SJCRH30 (cell line): ENCODE measurements at regions not wholly inside any gene's neighbourhood (a gene's known extent, or its start where the extent isn't known, plus 50 kb on each side); places are given as distances from the start of the nearest gene placed in this dataset.

ENCODE experiments used
- DNase-seq, 2 experiments: peaks; one replicate each; pipeline ENCODE4 v3.0.0-alpha.2; 2015 to 2020
- H3K27ac ChIP-seq: fragments of 250-450 bp; sonication (Bioruptor Pico); 2 replicates; pipeline ENCODE4 v1.5.1; 2020; ENCODE audit warnings: mild to moderate bottlenecking, moderate library complexity
- H3K27me3 ChIP-seq: fragments of 250-450 bp; sonication (Bioruptor Pico); 2 replicates; pipeline ENCODE4 v1.5.1; 2020; ENCODE audit warnings: mild to moderate bottlenecking, moderate library complexity
- H3K36me3 ChIP-seq: fragments of 250-450 bp; sonication (Bioruptor Pico); 2 replicates; pipeline ENCODE4 v1.5.1; 2020; ENCODE audit warnings: mild to moderate bottlenecking, moderate library complexity
- H3K4me1 ChIP-seq: fragments of 250-450 bp; sonication (Bioruptor Pico); 2 replicates; pipeline ENCODE4 v1.5.1; 2020; ENCODE audit warnings: mild to moderate bottlenecking, moderate library complexity
- H3K4me3 ChIP-seq: fragments of 250-450 bp; sonication (Bioruptor Pico); 2 replicates; pipeline ENCODE4 v1.5.1; 2020; ENCODE audit warnings: mild to moderate bottlenecking, moderate library complexity
- H3K9me3 ChIP-seq: fragments of 250-450 bp; sonication (Bioruptor Pico); replicated peaks from 2 replicates; pipeline ENCODE4 v1.5.1; 2020; ENCODE audit warnings: mild to moderate bottlenecking, moderate library complexity

DNA sequence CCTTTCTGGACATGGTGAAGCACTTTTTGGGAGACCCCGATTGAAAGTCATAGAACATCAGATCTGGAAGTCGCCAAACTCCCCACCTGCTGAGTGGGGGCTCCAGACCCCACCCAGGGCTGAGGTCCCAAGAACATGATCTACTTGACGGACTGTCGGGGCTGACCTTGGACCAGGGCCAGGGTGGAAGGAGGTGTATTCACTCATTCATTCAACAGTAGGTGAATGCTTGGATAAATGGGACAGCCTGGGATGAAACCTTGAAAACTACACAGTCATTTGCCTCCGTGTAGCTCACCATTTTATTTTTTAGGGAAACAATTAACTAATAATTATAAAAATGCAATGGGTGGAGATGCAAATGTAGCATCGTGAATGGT is 629.0 kb downstream of the BRD1 start:
- H3K9me3 ChIP-seq, result no peaks in the 10 kb centered on the region
- no peaks in the 10 kb centered on the region for H3K4me1 ChIP-seq
- H3K4me3 ChIP-seq, result no peak overlapping the region
- DNase-seq, result no peak
- H3K27ac ChIP-seq, result no peak overlapping the region
- peaks cover 69% of the 10 kb centered on the region for H3K27me3 ChIP-seq
- no peaks in the 10 kb centered on the region for H3K36me3 ChIP-seq

DNA sequence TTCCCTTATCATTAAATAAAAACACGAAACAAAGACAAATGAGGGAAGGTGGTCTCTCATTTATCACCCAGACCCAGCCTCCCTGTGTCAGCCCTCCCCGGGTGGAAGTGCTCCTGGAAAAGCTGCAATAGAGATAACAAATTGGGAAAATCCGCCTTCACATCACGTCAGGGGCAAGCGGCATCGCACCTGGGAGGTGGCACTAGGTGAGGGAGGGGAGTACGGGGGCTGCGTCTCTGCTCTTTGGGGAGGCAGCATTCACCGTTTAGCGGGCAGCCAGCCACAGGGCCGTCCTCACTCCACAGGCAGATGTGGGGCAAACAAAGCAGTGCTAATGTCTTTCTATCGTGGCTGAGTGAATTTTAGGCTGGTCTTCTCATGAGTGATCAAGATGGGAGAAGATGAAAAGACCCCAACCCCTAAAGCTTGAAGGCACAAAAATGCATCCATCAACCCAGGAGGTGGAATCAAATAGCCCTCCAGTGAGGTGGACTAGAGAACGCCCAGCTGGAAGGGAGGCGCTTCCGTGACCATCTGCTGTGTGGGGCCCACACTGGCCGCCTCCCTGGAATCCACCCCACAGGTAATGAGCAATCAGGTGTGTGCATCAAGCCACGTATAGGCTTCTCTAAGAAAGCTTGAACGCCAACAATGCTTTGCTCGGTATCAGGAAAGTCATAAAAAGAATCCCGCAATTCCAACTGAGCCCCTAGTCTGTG is 629.5 kb downstream of the BRD1 start:
- H3K4me3 ChIP-seq, result no peak overlapping the region
- DNase-seq, result no peak
- peaks cover 69% of the 10 kb centered on the region for H3K27me3 ChIP-seq
- H3K27ac ChIP-seq, result no peak overlapping the region
- H3K36me3 ChIP-seq, result no peaks in the 10 kb centered on the region
- no peaks in the 10 kb centered on the region for H3K4me1 ChIP-seq
- no peaks in the 10 kb centered on the region for H3K9me3 ChIP-seq

DNA sequence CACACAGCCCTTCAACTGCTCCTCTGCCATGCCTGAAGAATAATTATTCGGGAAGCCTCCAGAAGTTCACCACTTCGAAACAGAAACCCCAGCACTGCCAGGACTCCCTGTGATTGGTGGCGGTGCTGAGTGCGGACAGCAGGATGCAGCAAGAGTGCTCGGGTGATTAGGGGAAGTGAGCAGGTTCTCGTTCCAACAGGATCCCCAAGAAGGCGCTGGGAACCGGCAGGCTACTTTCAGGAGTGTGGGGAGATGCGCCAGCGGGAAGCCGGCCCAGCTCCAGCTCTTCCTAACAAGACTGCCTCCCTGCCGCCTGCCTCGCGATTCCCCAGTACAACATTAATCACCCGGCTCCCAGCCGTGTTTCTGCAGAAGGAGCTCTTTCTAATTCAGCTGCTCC is 630.2 kb downstream of the BRD1 start:
- DNase-seq, result no peak
- Histone ChIP-seq H3K4me1 (no peaks in the 10 kb centered on the region), H3K9me3 (no peaks in the 10 kb centered on the region), H3K36me3 (no peaks in the 10 kb centered on the region), H3K27me3 (peaks cover 74% of the 10 kb centered on the region), H3K4me3 (no peak overlapping the region), H3K27ac (no peak overlapping the region)

DNA sequence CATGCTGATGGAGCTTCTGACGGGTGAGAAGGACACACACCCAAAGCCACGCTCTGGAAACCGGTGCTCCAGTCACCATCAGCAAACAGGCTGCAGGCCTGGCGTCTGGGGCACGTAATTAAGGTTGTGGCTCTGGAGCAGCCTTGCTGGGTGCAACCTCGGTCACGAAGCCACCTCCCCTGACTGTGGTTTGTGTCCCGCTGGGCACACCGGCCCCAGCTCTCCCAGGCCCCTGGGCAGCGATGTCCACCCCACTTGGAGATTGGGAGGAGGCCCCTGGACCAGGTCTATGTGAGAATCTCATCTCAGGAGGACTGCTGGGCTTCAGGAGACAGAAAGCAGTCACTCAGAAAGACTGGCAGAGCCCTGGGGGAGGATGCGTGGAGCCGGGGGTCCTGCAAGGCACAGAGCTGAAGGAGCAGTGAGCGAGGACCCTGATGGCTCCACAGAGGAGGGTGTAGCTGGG is 631.6 kb downstream of the BRD1 start:
- no peak for DNase-seq
- no peaks in the 10 kb centered on the region for H3K9me3 ChIP-seq
- H3K36me3 ChIP-seq, result no peaks in the 10 kb centered on the region
- peaks cover 81% of the 10 kb centered on the region for H3K27me3 ChIP-seq
- H3K27ac ChIP-seq, result no peak overlapping the region
- no peak overlapping the region for H3K4me3 ChIP-seq
- no peaks in the 10 kb centered on the region for H3K4me1 ChIP-seq

DNA sequence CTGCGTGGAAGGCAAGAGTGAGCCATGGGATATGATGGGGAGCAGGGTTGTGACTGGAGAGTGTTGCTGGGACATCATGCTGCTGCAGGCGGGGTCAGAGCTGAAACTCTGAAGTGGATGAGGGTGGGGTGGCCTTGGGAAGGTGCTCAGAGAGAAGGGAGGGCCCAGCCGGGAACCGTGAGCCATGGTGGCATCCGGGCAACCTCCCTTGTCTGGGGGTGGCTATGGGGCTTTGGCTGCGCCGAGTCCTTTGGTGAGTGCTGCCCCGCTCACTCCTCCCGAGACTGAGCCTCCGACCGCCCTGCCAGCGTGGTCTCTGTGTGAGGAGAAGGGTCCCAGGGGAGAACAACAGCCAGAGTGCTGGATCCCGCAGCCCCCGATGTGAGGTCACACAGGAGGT is 632.0 kb downstream of the BRD1 start:
- H3K36me3 ChIP-seq, result no peaks in the 10 kb centered on the region
- peaks cover 81% of the 10 kb centered on the region for H3K27me3 ChIP-seq
- H3K4me1 ChIP-seq, result no peaks in the 10 kb centered on the region
- no peaks in the 10 kb centered on the region for H3K9me3 ChIP-seq
- H3K27ac ChIP-seq, result no peak overlapping the region
- no peak overlapping the region for H3K4me3 ChIP-seq
- DNase-seq, result no peak

DNA sequence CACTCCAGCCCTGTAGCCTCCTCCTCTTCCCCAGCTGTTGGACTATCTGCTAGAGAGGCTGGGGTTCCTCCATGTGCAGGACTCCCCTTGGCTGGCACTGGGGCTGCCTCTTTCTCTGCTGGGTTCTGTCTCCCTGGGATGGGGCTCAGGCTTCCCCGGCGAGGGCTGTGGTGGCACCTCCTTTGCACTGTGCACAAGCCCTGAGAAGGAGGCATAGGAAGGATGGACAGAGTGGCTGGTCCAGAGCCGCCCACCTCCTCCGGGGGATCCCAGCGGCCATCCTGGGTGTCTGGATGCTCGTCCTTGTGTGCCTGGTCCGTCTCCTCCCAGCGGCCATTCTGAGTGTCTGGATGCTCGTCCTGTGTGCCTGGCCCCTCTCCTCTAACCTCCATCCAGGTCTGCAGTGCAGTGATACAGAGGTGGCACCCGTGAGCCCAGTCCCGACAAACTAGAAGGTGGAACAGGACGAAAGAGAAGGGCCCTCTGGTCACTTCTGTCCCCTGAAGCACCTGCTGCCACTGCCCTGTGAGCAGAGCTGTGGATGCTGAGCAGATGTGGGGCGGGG is 633.7 kb downstream of the BRD1 start:
- Histone ChIP-seq H3K9me3 (no peaks in the 10 kb centered on the region), H3K4me3 (no peak overlapping the region), H3K4me1 (no peaks in the 10 kb centered on the region), H3K27me3 (peaks cover 96% of the 10 kb centered on the region), H3K27ac (no peak overlapping the region), H3K36me3 (no peaks in the 10 kb centered on the region)
- no peak for DNase-seq

DNA sequence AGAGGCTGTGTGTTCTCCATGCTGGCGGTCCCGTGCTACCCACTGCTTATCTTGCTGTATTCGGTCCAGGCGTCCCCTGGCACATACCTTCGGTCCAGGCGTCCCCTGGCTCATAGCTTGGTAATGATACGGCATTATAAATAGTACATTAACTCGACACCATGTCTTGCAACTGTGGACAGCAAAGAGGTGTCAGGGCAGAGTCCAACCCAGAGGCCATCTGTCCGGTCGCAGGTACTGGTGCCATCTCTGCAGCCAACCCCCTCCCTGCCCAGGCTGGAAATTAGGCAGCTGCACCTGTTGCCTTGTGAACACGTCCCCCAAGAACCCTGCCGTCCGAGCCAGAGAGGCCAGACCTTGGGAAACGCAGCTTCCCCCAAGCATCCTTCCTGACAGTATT is 634.3 kb downstream of the BRD1 start:
- peaks cover 93% of the 10 kb centered on the region for H3K27me3 ChIP-seq
- H3K9me3 ChIP-seq, result no peaks in the 10 kb centered on the region
- DNase-seq, result no peak
- no peak overlapping the region for H3K4me3 ChIP-seq
- no peak overlapping the region for H3K27ac ChIP-seq
- no peaks in the 10 kb centered on the region for H3K4me1 ChIP-seq
- no peaks in the 10 kb centered on the region for H3K36me3 ChIP-seq

DNA sequence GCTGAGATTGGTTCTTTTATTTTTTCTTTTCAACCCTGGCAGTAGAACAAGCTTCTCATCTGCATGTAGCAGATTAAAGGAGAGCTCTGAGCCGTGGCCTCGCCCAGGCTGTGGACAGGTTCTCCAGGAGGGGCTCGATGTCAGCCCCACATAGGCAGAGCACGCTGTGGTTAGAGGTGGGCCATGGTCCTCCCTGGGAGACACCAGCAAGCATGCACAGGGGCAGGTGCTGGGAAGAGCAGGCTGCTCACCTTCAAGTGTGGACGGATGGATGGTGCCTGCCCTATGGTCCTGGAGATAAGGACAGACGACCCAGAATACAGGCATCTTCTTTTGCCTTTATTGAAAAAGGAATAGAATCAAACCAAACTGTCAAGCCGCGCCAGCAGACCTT is 634.8 kb downstream of the BRD1 start:
- no peak overlapping the region for H3K27ac ChIP-seq
- DNase-seq, result no peak
- H3K4me1 ChIP-seq, result no peaks in the 10 kb centered on the region
- H3K9me3 ChIP-seq, result no peaks in the 10 kb centered on the region
- H3K4me3 ChIP-seq, result no peak overlapping the region
- H3K36me3 ChIP-seq, result no peaks in the 10 kb centered on the region
- peaks cover 88% of the 10 kb centered on the region for H3K27me3 ChIP-seq

DNA sequence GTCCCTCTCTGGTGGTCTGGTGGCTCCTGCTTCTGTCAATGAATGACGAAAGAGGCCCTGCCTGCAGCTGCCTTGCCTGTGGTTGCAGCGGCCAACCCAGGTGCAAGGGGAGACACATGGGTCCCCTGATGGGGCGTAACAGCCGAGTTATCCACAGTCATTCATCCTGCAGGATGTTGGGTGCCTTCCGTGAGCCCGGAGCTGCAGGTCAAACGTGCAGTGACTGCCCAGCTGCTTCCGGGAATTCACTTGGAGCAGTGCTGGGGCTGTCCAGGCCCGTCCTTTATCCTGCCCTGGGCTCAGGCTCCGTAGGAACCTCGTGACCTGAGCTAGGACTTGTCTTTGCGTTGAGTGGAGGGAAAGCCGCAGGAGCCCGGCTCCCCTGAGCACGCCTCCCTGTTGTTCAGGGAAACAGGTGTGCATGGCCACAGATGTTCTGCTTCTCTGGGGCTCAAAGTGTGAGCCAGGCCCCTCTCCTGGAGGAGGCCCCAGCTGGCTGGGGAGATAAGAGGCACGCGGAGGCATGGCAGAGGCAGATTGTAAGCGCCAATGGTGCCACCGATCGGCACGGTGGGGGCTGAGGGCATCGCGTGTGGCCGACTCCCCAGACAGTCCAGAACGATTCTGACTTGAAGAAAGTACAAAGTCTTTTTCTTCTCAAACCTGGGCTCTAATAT is 635.4 kb downstream of the BRD1 start:
- no peak for DNase-seq
- H3K4me3 ChIP-seq, result no peak overlapping the region
- H3K9me3 ChIP-seq, result no peaks in the 10 kb centered on the region; the same call in 1 of the 2 replicates
- peaks cover 83% of the 10 kb centered on the region for H3K27me3 ChIP-seq
- H3K36me3 ChIP-seq, result no peaks in the 10 kb centered on the region
- no peaks in the 10 kb centered on the region for H3K4me1 ChIP-seq
- H3K27ac ChIP-seq, result no peak overlapping the region

DNA sequence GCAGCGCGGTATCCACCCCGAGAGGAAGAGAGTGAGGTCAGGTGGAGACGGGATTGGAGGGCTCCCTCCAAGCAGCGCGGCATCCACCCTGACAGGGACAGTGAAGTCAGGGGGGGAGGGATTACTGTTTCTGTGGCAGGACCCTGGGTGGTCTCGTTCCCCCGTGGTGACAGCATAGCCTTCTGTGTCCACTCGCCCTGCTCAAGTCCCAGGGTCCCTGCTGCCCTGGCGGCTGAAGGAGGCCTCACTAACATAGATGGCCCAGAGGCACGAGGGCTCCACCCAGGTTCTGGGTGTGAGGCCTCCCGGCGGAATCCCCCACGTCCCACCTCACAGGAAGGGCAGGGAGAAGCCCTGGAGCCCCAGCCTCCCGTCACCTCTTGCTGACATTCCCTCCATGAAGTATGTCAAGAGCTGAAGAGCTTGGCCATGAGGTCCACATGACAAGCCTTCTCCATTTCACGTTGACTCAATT is 636.1 kb downstream of the BRD1 start:
- no peaks in the 10 kb centered on the region for H3K4me1 ChIP-seq
- no peak overlapping the region for H3K4me3 ChIP-seq
- peaks cover 76% of the 10 kb centered on the region for H3K27me3 ChIP-seq
- DNase-seq, result no peak
- no peaks in the 10 kb centered on the region for H3K36me3 ChIP-seq
- H3K9me3 ChIP-seq, result no peaks in the 10 kb centered on the region; the same call in 1 of the 2 replicates
- H3K27ac ChIP-seq, result no peak overlapping the region

DNA sequence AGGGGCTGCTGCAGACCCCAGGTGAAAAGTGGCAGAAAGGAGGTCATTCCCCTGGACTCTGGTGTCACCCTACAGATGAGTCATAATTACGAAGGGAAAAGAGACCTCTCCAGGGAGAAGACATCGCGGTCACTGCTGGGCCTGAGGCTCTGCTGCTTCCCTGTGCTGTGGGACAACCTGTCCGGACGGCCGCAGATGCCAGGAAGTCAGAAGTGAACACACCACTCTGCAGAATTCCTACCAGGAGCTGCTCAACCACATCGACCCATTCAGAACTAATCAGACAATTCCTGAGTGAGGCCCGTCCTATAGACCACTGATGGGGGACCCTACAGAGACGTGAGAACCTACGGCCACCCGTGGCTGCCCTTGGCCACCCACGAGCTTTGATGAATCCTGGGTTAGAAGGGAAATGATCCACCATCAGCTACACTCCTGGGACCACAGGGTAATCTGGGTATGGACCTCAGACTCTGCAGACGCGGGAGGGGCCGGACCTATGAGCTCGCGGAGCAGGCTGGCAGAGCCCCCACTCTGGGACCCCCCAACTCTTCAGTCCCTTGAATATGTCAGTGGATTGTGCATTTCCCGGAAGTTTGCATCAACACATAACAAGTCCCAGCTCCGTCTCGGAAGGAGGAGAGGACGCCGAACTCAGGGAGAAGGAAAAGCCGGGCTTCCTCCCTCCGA is 636.7 kb downstream of the BRD1 start:
- DNase-seq, result no peak
- Histone ChIP-seq H3K27ac (no peak overlapping the region), H3K4me1 (no peaks in the 10 kb centered on the region), H3K9me3 (no peaks in the 10 kb centered on the region; the same call in 1 of the 2 replicates), H3K4me3 (no peak overlapping the region), H3K27me3 (peaks cover 75% of the 10 kb centered on the region), H3K36me3 (no peaks in the 10 kb centered on the region)

DNA sequence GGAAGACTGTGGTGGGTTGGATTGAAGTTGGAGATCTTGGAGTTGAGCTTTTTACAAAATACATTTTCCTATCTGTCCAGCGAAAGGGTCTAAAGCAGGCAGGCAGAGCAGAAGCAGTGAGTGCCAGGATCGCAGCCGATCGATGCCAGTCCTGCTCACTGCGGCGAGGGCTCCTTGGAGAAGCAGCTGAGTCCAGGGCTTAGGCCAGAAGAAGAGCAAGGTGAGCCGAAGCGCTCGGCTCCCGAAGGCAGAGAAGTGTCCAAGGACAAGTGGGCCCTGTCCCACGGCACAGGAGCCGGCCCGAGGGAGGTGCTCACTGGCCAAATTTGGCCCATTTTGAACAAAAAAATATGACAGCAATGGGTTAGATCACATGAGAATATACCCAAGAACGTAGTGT is 637.8 kb downstream of the BRD1 start:
- H3K36me3 ChIP-seq, result no peaks in the 10 kb centered on the region
- H3K27me3 ChIP-seq, result peaks cover 68% of the 10 kb centered on the region
- no peak for DNase-seq
- H3K4me1 ChIP-seq, result no peaks in the 10 kb centered on the region
- no peak overlapping the region for H3K4me3 ChIP-seq
- no peaks in the 10 kb centered on the region; the same call in 1 of the 2 replicates for H3K9me3 ChIP-seq
- H3K27ac ChIP-seq, result no peak overlapping the region

DNA sequence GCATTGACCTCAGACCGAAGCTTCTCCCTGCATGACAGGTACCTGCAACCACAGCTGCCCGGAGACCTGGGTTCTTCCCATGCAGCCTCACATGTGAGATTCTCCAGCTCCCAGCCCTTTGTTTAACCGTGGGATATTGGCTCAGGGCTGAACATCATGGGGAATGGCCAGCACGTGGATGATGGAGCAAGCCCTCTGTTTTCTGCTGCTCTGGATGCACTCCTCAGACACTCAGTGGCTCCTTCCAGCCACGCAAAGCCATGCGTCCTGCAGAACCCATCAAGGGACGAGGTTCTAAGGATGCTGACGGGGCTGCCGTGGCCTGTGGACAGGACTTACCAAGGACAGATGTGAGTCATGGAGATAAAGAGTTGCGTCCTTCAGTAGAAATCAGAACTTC is 639.1 kb downstream of the BRD1 start:
- no peaks in the 10 kb centered on the region for H3K36me3 ChIP-seq
- H3K4me1 ChIP-seq, result no peaks in the 10 kb centered on the region
- H3K9me3 ChIP-seq, result no peaks in the 10 kb centered on the region; the same call in 1 of the 2 replicates
- peaks cover 65% of the 10 kb centered on the region for H3K27me3 ChIP-seq
- no peak for DNase-seq
- no peak overlapping the region for H3K27ac ChIP-seq
- H3K4me3 ChIP-seq, result no peak overlapping the region

DNA sequence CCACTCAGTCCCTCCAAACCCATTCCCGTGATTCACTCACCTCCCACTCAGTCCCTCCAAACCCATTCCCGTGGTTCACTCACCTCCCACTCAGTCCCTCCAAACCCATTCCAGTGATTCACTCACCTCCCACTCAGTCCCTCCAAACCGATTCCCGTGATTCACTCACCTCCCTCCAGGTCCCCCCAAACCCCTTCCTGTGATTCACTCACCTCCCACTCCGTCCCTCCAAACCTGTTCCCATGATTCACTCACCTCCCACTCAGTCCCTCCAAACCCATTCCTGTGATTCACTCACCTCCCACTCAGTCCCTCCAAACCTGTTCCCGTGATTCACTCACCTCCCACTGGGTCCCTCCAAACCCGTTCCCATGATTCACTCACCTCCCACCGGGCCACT is 639.6 kb downstream of the BRD1 start:
- H3K4me1 ChIP-seq, result no peaks in the 10 kb centered on the region
- no peak overlapping the region for H3K27ac ChIP-seq
- H3K27me3 ChIP-seq, result peaks cover 60% of the 10 kb centered on the region
- no peak overlapping the region for H3K4me3 ChIP-seq
- no peaks in the 10 kb centered on the region for H3K36me3 ChIP-seq
- H3K9me3 ChIP-seq, result no peaks in the 10 kb centered on the region; the same call in 1 of the 2 replicates
- no peak for DNase-seq

DNA sequence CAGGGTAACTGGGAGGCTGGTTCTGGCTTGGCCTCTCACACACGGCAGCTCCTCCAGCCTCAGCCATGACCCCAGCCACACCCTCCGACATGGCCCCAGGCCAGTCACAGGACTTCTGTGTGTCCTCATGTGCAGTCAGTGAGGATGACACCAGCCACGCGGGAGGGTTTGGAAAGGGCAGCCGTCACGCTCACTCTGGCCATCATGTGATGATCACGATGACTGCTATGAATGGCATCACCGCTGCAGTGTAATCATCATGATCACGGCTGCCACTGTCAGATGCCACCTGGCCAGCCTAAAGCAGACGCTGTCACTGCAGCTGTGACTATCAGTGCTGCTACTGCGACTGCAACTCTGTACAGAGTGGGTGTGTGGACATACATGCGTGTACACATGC is 640.9 kb downstream of the BRD1 start:
- Histone ChIP-seq H3K9me3 (no peaks in the 10 kb centered on the region; the same call in 1 of the 2 replicates), H3K4me1 (no peaks in the 10 kb centered on the region), H3K4me3 (no peak overlapping the region), H3K36me3 (no peaks in the 10 kb centered on the region), H3K27me3 (peaks cover 57% of the 10 kb centered on the region), H3K27ac (no peak overlapping the region)
- DNase-seq, result no peak
